HG03558 (cell line): ENCODE measurements at regions not wholly inside any gene's neighbourhood (a gene's known extent, or its start where the extent isn't known, plus 50 kb on each side); places are given as distances from the start of the nearest gene placed in this dataset.

ENCODE experiments used
- ATAC-seq: cut with Tn5 transposase; IDR thresholded peaks from one replicate; pipeline ENCODE4 v1.9.1; 2021; ENCODE audit warnings: moderate number of reproducible peaks; ENCODE audit not compliant: unreplicated experiment; ENCODE audit errors: extremely low read depth

DNA sequence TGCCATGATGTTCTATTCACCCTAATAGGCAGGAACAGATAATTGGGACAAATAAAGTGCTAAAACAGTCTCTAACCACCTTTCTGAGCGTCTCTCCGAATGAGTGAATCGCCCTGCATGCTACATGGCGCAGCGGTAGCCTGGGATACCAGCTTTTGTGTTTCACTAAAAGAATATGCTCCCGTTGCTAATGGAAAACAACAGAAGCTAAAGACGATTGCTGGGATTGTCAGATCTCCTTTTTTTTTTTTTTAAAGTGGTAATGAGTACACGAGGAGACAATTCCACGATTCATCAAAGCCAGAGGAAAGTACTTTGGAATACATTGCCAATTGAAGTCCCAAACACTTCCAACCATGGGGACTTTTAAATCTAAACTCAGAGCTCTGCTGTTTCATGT, 1815.3 kb upstream of the CELF4 start:
- ATAC-seq = no peak

DNA sequence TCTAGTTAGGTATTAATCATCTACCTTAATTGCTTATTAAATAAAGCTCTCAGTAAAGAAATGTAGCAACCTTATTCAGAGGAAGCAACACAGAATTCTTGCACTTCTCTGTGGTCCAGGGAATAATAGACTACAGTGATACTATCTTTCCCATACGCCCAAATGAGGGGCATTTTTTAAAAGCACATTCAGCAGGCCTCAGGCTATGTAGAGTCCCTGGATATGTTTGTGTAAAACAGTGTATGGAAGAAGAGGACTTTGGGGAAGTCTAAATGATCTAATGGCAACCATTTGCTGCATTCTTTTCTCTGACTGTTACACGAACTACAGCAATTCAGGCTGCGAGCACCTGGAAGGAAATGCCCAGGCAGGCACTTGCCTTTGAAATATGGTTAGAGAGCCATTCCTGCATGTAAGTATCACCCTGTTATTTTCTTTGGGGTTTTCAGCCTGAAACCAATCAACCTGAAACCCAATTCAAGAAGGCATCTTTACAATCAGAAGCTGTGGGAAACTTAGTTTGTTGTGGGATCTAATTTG, 1814.7 kb upstream of the CELF4 start:
- no peak for ATAC-seq

DNA sequence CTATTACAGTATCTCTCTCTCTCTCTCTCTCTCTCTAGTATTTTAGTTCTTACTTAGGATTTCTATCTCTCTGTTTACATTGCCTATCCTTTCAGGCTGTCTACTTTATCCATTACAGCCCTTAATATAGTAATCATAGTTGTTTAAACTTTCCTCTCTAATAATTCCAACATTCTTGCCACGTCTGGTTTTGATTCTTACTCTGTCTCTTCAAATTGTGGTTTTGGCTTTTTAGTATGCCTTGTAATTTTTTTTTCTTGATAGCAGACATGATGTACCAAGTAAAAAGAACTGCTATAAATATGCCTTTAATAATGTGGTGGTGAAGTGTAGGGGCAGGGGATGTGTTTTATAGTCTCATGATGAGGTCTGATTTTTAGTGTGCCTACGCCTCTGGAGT, 1809.5 kb upstream of the CELF4 start:
- ATAC-seq = no peak

GRCh38 chr18:39371996-39372395, 1806.4 kb upstream of the CELF4 start:
- no peak for ATAC-seq

GRCh38 chr18:39366656-39367055, 1801.1 kb upstream of the CELF4 start:
- no peak for ATAC-seq

GRCh38 chr18:39365836-39366485, 1800.4 kb upstream of the CELF4 start:
- ATAC-seq = no peak

GRCh38 chr18:39360072-39360471, 1794.5 kb upstream of the CELF4 start:
- no peak for ATAC-seq

GRCh38 chr18:39359636-39360035, 1794.0 kb upstream of the CELF4 start:
- ATAC-seq = no peak

- no peak for ATAC-seq
Observed at GRCh38 chr18:39350945-39351344, 1785.3 kb upstream of the CELF4 start.

DNA sequence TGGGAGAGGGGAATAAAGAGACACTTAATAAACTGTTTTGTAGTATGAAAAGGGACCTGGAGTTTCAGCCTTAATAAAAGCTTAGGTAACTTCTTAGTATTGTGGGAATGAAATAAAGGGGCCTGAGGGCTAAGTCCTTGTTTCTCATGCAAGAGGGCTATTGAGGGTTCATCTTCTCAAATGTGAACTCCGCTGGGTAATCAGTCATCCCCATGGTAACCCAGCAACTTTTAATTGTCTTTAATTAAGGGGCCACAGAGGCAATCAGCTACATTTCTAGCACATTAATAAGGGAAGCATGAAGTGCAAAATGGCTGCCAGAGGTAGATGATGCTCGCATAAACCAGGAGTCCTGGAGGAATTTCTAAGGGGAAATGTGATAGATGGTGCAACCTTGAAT, 1784.2 kb upstream of the CELF4 start:
- no peak for ATAC-seq

- ATAC-seq = no peak
Observed at GRCh38 chr18:39348757-39349156, 1783.2 kb upstream of the CELF4 start.

GRCh38 chr18:39347701-39348100, 1782.1 kb upstream of the CELF4 start:
- ATAC-seq = no peak

GRCh38 chr18:39346916-39347315, 1781.3 kb upstream of the CELF4 start:
- no peak for ATAC-seq

- ATAC-seq = no peak
Observed at GRCh38 chr18:39345321-39345720, 1779.7 kb upstream of the CELF4 start.

DNA sequence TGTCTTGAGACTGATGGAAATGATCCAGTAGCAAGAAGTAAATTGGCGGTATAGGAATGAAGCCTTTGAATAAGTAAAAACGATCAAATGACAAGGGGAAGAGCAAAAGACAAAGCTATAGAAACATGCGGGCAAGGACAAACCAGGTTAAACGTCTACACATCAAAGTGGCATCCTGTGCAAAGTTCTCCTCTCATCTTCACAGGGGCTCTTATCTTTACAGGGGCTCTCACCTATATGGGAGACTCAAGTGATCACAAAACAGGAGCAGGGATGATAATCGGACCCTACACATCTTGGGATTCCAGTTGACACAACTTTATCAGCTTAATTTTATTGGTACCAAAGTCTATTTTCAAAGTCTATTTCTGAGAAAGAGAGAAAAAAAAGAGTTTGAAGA, 1778.9 kb upstream of the CELF4 start:
- no peak for ATAC-seq

DNA sequence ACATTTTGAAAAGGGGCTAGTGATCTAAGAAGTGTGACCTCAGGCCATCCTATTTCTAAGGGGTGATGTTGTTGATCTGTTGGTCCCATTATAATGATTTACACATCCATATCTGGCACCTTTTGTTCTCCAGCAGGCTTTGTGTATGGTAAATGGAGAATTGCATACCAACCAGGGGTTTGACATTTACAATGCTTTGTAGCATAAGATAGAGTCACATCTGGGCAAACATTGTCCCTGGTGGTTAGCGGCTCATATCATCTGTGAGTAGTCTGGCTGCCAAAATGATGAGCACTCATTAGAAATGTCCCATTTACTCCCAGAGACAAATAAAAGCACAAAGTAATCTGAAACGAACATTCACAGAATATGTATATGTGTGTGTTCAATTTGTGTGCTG, 1775.5 kb upstream of the CELF4 start:
- ATAC-seq = no peak

DNA sequence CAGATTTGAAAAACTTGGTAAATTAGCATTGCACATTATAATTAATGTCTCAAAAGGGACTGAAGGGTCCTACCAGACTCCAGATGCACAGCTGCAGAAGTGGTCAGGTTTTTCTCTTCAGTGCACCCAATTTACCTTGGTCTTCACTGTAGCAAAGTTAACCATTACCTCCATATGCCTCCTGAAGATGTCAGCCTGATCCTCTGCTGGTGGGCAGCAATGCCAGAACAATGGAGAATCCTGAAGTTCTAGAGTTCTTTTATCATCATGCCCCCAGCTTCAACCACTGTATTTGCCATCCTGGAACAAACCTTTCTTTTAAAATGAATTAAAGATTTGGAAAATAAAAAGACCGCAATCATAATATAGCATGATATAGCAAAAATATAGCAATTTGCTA, 1774.8 kb upstream of the CELF4 start:
- ATAC-seq = no peak

DNA sequence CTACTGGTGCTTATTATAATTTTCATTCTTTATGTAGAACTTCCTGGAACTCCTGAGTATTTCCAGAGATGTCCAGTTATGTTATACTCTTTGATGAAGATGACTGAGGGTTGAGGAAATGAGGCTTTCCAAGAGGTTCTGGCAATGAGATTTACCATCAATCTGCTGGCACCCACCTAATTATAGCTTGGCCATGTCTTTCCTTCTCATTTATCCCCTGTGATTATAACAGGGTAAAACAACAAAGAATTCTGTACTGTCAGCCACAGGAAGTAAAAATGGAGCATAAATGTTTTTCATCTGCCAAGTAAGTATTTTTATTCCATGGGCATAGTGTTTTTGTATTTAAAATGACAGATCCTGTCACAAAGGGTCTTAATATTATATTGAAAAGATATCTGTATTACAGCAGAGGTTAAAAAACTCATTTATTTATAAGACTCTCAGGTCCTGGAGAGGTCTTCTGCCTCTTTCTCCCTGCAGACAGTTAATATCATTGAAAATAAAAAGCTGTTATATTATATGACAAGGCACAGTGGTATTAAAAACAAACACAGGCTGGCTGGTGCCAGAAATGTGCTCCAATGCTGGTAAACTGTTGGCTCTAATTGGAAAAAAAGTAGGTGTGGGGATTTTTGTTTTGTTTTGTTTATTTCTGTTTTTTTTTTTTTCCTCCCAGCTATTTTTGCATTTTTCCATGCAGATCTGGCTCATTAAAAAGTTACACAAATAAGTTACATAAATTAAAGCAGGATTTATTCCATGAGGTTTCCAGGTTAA, 1764.1 kb upstream of the CELF4 start:
- no peak for ATAC-seq

GRCh38 chr18:39326772-39327171, 1761.2 kb upstream of the CELF4 start:
- ATAC-seq = no peak

DNA sequence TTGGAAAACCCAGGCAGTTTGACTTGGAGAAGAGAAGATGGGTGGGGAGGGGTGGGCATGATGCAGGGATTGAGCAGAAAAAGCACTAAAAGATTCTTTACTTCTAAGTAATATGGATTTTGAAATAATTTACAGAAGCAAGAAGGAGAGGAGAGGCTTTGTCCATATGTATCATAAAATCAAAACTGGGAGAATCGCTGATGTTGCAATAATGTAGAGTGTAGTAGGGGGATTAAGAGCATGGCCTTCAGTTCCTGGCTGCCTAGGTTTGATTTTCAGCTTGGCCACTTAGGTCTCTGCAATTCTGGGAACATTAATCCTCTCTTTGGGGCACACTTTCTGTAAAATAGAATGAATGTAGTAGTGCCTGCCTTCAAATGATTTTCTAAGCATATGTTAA, 1760.4 kb upstream of the CELF4 start:
- no peak for ATAC-seq

DNA sequence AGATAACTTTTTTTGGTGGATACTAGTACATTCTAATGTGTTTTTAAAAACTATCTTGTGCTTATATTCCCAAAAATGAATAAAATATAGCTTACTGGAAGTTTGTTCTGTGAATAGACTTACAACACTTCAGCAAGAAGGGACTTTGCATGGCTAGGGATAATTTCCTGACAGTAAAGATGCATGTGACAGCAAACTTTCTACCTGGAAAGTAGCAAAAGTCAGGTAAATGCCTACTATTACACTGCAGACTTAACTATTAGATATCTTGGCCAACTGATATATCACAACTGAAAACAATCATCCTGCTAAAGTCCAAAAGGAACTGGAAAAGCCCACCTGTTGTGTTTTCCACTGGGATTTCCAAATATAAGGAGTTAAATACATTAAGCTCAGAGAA, 1753.5 kb upstream of the CELF4 start:
- no peak for ATAC-seq

GRCh38 chr18:39318462-39318861, 1752.9 kb upstream of the CELF4 start:
- no peak for ATAC-seq
